AG04450 (cell line): ENCODE measurements at regions not wholly inside any gene's neighbourhood (a gene's known extent, or its start where the extent isn't known, plus 50 kb on each side); places are given as distances from the start of the nearest gene placed in this dataset.

Experiments
- CTCF ChIA-PET: fragments of 300-600, 350-600 bp; formaldehyde crosslinking; extraction: SDS; loops from one replicate; lab custom pipeline; 2022; ENCODE audit warnings: antibody characterized with exemption, inconsistent platforms; lab: Charles Lee
- POLR2A ChIA-PET: fragments of 350-600 bp; formaldehyde crosslinking; extraction: SDS; loops from one replicate; lab custom pipeline; 2021; ENCODE audit warnings: antibody characterized with exemption, inconsistent platforms; lab: Yijun Ruan, JAX
- DNase-seq: peaks from one replicate; pipeline ENCODE4 v3.0.0-alpha.2; 2011; ENCODE audit warnings: low read depth, low spot score
- H3K27ac ChIP-seq: one replicate; pipeline ENCODE4 v1.5.1; 2012; ENCODE audit warnings: low read depth, low read length, control low read depth
- H3K27me3 ChIP-seq: one replicate; pipeline ENCODE4 v1.6.0; 2012; ENCODE audit warnings: low read length; ENCODE audit not compliant: control insufficient read depth, insufficient read depth
- H3K4me3 ChIP-seq: 2 replicates; pipeline ENCODE4 v1.5.1; 2011; ENCODE audit warnings: mild to moderate bottlenecking, low read depth, low read length, control low read depth
- H3K9me3 ChIP-seq: 2 replicates; pipeline ENCODE4 v1.5.1; 2012; ENCODE audit warnings: low read length; ENCODE audit not compliant: control insufficient read depth, insufficient read depth
- TF ChIP-seq, protein P1 (sequence below): IDR thresholded peaks from 2 replicates; pipeline ENCODE4 v1.5.1; 2011; ENCODE audit warnings: low read depth, low read length, control low read depth, inconsistent platforms

DNA sequence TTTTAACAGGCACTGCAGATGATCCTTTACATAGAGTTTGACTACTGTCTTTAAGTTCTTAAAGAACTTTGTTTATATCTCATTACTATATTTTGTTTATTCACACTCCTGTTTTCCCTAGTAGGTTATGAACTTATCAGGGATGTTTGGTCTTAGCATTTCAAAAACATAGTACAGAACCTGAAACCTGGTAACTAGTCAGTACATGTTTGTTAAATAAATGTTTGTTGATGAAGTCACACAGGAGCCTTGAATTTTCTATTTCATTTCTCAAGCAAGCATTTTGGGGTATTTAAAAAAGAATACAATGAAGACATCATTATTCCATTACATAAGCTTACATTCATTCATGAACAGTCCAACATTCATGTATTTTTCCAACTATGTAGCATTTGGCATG is 280.3 kb upstream of the ZSWIM2 start:
- ChIA-PET CTCF (interaction anchor here (1.6 kb wide), 1 partner anchor 9 kb away, joined by 6 read pairs; no protein-coding TSS in a partner anchor), POLR2A (no interaction called here)
- H3K27me3 ChIP-seq = no peaks in the 10 kb centered on the region
- no peaks in the 10 kb centered on the region for H3K9me3 ChIP-seq
- H3K27ac ChIP-seq = no peak overlapping the region
- DNase-seq = no peak
- TF ChIP-seq, protein P1, sequence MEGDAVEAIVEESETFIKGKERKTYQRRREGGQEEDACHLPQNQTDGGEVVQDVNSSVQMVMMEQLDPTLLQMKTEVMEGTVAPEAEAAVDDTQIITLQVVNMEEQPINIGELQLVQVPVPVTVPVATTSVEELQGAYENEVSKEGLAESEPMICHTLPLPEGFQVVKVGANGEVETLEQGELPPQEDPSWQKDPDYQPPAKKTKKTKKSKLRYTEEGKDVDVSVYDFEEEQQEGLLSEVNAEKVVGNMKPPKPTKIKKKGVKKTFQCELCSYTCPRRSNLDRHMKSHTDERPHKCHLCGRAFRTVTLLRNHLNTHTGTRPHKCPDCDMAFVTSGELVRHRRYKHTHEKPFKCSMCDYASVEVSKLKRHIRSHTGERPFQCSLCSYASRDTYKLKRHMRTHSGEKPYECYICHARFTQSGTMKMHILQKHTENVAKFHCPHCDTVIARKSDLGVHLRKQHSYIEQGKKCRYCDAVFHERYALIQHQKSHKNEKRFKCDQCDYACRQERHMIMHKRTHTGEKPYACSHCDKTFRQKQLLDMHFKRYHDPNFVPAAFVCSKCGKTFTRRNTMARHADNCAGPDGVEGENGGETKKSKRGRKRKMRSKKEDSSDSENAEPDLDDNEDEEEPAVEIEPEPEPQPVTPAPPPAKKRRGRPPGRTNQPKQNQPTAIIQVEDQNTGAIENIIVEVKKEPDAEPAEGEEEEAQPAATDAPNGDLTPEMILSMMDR = no peak
- H3K4me3 ChIP-seq = no peak overlapping the region

DNA sequence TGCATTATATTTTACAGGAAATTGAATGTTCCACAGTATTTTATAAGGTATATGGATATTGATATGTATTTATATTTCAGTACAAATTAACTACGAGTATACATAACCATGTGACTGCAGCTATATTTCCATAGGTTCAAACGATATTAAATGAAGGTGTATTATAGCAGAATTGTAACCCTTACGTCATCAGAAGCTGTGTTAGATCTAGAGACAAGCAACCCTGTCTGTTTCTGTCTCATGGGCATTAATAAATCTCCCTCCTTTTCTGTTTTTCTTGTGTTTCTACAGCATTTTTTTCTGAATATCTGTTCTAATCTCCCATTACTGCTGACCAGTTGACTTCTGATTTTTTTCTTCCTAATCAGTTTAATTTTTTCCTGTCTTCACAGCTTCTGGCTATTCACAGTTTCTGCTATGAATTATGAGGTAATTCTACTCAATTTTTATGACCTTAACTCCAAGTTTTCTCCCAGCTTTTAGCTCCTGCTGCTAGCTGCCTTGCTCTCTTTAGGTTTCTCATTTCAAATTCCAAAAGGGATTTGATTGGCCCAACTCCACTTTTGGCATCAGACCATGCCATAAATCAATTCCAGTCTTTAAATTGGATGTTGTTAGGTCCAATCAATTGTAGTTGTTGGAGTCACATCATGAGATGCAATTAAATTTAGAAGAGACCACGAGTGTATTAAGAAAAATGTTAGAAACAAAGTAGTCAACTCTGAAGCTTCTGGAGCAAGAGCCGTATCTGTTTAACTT is 277.5 kb upstream of the ZSWIM2 start:
- Histone ChIP-seq H3K27me3 (no peaks in the 10 kb centered on the region), H3K9me3 (no peaks in the 10 kb centered on the region), H3K4me3 (no peak overlapping the region), H3K27ac (no peak overlapping the region)
- POLR2A ChIA-PET = no interaction called here
- no peak for DNase-seq
- CTCF ChIA-PET = no interaction called here
- TF ChIP-seq, protein P1 = no peak

DNA sequence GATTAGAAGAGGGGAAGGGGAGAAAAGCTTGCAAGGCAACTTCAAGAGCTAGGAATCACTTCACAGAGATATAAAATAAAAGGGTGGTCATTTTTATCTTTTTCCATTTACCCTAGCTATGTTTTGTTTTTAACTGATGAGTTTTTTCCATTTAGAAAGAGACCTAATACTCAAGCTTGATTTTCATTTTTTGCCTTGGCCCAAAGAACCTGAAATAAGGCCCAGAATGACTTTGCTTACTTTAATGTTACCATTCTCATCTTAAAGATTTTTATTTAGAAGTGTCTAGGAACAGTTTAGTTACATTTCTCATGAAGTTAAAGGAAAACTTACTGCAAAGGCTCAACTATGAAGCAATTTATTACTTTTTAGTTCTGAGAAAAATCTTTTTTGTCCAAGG is 276.3 kb upstream of the ZSWIM2 start:
- Histone ChIP-seq H3K4me3 (no peak overlapping the region), H3K9me3 (no peaks in the 10 kb centered on the region), H3K27ac (no peak overlapping the region), H3K27me3 (no peaks in the 10 kb centered on the region)
- TF ChIP-seq, protein P1 = no peak
- DNase-seq = no peak
- CTCF ChIA-PET = no interaction called here
- POLR2A ChIA-PET = no interaction called here

DNA sequence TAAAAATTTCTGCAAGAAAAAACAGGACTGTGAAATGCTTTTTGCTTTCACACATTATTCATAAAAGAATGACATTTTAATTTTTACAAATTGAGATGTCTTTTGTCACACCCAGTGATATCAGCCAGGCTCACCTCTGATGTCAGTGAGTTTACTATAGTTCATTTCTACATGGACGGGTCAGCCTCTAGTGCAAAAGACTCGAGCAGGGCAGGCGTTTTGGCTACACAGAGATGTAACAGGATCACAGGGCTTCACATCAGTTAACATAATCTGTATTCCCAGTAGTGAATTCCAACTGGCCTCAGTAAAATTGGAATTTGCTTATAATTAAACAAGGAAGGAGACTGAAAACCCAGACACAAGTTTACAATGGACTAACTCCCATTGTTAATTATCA is 275.6 kb upstream of the ZSWIM2 start:
- no peak overlapping the region for H3K27ac ChIP-seq
- no peaks in the 10 kb centered on the region for H3K9me3 ChIP-seq
- TF ChIP-seq, protein P1 = no peak
- no peaks in the 10 kb centered on the region for H3K27me3 ChIP-seq
- ChIA-PET POLR2A (no interaction called here), CTCF (no interaction called here)
- H3K4me3 ChIP-seq = no peak overlapping the region
- no peak for DNase-seq

DNA sequence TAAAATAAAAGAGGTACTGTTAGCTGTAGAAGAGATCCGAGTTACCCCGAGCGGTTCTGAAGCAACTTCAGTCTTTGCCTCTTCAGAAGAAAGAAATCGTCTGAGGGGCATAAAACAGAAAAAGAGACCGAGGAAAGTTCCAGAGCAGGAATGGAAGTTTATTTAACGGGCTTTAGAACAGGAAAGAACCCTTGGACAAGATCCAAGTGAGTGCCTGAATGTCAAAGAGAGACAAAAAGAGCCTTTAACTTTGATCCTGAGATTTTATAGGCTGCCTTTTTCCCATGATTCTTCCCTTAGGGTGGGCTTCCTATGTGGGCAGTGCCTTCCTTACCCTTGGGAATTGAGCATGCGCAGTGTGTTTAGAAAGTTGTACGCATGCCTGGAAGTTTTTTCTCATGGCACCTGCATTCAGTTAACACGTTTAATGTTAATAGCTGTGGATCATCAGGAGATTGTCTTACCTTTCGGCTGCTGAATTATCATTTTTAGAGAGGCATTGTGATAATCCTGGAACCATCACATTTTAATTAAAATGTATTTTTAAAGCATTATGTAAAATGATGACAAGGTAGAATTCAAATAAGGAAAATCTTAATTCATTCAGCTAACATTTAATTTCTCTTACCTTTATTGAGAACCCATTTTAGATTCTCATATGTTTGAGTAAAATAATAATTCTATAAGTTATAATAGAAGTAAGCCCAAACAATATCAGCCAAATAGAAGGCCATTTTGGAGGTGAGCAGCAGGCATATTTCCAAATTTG is 269.5 kb upstream of the ZSWIM2 start:
- TF ChIP-seq, protein P1 = no peak
- no peak for DNase-seq
- H3K9me3 ChIP-seq = no peaks in the 10 kb centered on the region
- H3K4me3 ChIP-seq = no peak overlapping the region
- H3K27me3 ChIP-seq = no peaks in the 10 kb centered on the region
- CTCF ChIA-PET = no interaction called here
- no peak overlapping the region for H3K27ac ChIP-seq
- POLR2A ChIA-PET = no interaction called here
